C1 segment of cervical spinal cord (tissue), 14 donors: ENCODE measurements at regions not wholly inside any gene's neighbourhood (a gene's known extent, or its start where the extent isn't known, plus 50 kb on each side); places are given as distances from the start of the nearest gene placed in this dataset.
A peak's percentile ranks its signal among the peaks of the same experiment; 100 is the strongest.

ENCODE experiments used
- DNase-seq, 14 donors: peaks; one replicate each; lab custom pipeline; 2025; lab: John Stamatoyannopoulos, UW

DNA sequence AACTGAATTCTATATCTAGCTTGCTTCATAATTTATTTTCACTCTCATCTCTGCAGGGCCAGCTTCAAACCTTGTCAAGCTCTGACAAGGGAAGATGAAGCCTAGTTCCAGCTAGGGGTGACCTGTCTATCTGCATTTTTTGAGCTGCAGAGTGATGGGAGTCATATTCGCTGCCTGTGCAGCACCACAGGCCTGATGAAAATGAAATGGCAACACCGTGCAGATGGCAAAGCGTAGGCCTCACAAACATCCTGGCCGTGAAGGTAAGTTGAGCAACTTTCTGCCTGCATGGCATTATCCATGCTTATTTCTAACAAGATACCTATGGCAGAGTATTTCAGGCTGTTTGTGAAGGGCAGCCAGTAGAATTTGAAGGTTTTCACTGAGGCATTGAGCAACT lies 86.4 kb upstream of the C1QTNF9B start:
- no peak for DNase-seq

DNA sequence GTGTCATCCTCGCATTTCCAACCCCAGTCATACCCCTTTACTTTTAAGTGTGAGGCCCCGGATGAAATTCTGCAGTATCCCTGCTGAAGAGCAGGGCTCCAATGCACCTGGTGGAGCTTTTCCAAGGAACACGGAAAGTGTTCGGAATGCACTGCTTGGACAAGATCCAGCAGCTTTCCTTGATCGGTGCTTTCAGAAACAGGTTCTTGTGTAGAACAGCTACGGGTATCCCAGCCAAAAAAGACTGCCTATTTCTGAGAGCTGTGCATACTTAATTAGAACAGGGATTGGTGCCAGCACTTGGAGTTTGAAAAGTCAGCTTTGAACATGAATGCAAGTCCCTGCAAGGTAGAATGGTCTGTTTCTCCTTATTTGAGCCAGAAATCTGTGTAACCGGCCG lies 87.2 kb upstream of the C1QTNF9B start:
- no peak for DNase-seq

DNA sequence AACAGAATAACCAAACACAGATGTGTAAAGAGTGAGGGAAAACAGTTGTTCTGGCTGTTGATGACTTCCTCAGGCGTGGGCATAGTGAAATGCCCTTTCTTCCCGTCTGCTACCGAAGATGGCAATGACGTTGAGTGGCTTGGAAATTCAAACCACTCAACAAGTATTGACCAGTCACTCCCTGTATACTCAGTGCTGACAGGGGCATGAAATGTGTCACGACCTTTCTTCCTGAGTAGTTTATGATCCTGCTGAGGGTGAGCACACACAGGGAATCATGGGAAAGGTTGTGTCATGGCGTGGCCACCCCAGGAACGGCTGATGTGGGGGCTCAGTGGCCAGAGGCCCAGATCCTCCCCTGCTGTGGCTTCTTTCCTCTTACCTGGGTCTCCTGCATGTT lies 87.8 kb upstream of the C1QTNF9B start:
- no peak for DNase-seq

DNA sequence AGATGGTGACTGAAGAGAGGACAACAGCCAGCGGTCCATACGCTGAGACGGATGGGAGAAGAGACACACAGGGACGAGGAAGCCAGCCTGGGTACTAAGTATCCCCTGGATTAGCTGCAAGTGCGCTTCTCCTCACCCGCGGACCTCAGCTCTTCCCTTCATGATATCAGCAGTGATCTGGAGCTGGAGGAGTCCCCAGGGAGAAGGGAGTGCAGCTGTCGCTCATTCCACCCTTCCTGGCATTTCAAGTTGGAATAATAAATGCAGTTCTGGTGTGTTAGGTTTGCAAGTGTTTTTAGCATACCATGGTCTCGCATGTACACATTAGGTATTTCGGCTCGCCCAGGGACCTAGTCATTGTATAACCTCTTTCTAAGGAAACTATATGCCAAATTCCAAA lies 88.5 kb upstream of the C1QTNF9B start:
- no peak for DNase-seq

DNA sequence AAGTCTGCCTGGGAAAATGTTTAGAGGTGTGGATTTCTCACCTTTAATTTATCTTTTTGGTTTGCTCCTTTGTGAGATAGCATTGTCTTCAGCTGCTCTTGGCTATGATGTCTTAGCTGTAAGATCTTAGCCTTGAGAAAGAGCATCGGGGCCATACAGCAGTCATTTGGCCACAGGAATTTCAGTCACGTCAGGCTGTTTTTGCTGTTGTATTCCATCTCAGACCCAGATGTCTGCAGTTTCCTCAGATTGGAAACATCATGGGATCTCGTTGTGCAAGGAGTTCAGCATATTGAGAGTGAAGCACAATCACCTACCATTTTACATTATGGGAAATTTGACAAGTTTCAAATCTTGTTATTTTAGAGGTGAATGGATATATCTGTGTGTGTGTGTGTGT lies 89.3 kb upstream of the C1QTNF9B start:
- no peak for DNase-seq

DNA sequence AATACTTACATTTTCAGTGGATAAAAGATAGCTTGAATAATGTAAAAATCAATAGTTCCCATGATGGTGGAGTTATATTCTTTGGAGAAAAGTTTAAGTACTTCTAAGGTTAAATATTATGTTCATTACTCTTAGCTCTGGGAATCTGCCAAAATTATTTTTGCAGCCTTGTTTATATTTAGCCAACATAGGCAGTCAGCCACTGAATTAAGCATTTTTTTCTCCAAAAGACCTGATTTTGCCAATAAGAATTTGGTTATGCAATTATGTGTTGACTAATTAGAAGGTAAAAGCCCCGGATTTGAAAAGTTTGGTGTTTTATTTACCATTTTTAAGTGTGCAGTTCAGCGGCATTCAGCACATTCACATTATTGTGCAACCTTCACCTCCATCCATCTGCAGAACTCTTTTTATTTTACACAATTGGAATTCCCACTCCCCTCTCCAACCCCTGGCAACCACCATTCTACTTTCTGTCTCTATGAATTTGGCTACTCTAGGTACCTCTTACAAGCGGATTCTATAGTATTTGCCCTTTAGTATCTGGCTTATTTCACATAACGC lies 90.1 kb upstream of the C1QTNF9B start:
- no peak for DNase-seq

DNA sequence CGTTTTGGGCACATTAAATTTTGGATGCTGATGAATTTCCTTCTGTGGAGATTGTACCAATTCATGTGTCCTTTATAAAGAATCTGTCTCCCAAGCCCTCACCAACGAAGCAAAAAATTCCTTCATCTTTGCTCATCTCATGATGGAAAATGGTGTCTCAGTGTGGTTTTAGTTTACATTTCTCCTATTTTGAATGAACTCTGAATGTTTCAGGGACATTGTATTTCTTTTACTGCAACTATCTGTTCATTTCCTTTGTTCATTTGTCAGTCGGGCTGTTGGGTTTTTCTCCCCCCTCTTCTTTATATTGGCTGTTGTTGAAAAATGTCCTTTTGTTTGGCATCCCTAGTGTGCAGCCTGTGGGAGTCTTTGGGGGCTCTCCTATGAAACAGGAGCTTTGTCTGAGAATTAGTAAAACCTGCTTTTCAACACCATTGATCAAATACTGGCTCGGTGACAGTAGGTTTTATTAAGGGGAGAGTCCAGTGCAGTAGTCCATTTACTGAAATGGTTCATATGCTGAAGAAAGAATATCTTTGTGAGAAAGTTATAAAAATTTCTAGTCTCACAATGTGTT lies 91.3 kb upstream of the C1QTNF9B start:
- no peak for DNase-seq

DNA sequence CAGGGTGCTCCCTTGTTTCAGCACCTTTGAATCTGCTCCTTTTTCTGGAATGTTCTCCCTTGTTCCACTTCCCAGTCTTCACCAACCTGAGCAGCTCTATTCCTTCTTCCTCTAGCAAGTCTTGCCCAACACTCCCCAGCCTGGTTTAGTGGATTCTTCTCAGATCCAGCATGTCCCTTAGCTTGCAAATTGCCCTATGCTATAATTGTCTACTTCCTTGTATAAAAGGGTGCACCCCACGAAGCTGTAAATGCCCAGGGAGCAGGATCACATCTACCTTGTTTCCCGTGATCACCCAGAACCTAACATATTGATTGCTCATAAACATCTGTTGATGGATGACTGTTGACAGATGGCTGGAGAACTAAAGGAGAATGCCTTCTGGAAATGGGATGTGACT lies 93.2 kb upstream of the C1QTNF9B start:
- DNase-seq = no peak

DNA sequence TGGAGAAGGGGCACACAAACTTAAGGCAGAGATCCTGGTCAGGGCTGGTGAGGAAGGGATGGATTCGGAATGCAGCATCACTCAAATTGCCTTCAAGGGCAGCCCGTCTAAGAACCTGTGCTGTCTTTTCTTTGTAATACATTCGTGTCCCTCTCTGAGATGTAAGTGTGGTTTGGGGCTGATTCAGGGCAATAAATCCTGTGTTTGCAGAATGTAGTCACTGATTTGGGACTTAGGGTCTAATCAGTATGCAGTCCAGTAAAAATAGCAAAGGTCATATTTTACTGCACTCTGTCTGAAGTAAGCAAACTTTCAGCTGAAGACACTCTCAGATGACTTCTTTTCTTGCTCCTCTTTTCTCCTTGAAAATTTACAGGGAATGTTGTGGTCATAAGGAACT lies 93.8 kb upstream of the C1QTNF9B start:
- DNase-seq = no peak

DNA sequence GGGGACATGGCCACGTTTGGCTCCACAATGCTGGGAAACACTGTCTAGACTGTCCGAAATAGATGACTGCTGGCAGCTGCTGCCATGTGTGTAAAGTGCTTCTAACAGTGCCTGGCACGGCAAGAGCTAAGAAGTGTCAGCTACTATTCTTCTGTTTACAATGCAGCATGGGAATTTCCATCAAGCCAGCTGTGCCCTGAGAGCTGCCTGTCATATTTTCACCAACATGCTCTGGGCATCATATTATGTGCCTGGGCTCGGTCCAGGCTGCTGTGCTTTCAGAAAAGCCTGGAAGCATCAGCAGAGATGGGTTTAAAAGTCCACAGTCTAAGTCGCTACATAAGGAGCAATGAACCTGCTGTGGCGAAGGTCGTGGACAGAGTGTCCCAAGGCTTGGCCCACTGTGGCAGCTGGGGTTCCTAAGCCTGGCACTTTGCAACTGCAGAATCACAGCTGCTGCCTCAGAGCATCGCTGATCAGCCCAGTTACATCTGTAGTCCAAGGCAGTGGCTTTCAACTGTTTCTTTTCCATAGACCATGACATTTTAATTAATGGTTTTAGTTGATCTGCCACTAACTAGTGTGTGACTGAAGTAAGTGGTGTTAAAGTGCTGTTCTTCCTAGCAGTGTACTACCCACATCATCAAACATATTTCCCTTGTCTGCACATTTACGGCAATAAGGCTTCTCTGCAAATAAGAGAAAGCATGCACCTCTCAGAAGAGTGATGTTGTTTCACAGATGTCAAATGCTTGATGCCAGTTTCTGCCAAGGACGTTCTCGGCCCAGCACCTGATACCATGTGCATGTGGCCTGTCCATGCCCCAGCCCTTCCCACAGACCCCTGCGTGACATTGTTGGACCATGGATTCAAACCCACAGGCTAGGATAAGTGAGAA lies 95.7 kb upstream of the C1QTNF9B start:
- peak in 10 of 14 donors; percentile 65 to 89 (median 82) for DNase-seq

DNA sequence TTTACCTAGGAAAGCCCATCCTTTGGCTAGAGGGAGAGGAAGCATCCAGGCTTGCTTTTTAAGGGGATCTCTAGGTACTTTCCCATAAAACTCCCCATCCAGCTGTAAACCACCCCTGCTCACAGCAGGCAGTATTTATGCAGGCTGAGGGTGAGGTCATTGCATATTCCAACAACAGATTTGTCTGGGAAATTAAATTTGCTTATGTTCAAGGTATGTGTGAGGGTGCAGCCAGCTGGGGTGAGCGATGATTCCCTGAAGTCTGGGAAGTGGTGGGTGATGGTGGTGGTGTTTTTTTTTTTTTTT lies 96.3 kb upstream of the C1QTNF9B start:
- no peak for DNase-seq

DNA sequence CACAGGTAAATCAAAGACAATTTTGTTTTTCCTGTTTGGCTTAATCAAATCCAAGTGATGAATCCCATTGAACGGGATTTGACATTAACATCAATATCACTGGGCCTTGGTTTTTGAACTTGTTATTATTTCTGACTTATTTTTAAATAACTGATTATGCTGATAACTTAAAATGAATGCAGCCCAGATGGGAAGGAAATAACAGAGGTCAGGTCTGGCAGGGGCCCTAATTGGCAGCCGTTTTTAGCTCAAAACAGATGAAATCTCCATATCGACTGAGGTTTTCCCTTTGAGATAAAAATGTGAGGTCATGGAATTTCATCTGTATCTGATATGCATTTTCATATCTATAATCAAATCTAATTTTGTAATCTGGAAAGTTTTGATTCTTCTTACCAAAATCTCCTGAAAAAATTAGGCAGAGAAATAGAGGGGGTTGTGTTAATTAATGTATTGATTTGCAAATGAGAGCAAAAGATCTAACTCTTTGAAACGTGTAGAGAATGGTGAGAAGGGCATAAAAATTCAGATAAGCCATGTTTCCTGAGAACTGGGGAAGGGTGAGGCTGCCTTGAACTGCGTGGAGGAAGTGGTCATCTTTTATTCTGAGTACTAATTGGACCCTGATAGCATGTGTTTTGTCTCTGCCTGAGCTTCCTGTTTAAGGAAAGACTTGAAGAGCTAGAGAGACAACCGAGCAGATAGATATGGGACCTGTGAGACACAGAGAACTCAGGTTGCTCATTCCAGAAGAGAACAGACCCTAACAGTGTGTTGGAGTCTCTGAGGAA lies 98.2 kb upstream of the C1QTNF9B start:
- DNase-seq = no peak

DNA sequence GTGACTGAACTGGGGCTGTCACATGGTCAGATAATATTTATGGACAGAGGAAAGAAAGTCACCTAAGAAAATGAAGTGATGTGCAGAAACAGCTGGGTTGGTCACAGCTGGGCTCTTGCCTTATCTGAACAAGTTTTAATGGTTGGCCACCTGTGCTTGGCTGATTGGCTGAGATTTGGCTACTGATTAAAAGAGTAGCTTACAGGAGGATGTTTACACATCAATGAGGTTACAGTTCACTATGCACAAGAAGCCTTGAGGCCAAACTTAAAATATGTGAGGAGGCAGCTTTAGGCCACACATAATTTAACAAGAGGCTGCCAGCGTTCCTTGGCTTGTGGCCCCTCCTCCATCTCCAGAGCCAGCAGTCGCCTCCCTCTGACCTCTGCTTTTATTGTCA lies 99.2 kb upstream of the C1QTNF9B start:
- no peak for DNase-seq

DNA sequence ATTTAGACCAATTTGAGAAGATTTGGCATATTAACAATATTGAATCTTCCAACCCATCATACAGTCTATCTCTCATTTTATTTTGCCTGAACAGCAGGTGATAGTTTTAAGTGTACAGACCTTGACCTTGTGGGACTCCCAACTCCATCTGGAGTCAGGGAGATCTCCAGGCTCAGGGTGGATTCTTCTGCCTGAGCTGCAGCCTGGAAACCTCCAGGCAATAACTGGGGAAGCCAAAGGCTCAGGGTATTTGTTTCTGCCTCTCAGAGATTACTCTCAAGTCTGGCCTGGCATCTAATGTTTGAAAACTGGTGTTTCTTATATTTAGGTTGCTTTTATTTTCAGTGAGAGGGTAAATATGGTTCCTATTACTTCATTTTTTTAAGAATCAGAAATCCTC lies 102.1 kb upstream of the C1QTNF9B start:
- no peak for DNase-seq

DNA sequence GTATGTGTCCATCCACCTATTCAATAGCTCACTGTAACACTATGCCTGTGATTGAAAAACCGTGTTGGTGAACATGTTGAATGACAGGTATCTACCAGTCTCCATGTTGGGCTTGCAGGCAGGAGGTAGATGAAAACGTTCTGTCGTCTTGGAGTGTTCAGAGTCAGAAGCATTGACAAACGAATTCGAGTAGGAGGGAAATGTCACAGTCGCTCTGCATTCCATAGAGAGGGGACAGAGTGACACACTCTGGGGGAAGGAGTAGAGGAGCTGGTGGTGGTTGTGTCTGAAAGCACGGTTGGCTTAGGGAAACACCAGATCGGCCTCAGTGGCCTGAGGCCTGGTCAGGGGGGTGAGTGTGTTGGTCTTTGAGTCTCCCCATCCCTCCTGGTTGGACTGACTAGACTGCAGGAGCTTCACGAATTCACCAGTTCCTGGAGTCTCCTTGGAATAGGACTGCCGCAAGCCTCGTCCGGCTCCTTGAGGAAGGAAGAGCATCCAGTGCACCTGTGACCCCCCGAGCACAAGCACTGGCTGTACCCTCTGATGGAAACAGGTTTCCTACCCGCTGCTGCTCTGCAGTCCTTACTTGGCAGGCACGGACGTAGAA lies 105.0 kb upstream of the C1QTNF9B start:
- DNase-seq = no peak

DNA sequence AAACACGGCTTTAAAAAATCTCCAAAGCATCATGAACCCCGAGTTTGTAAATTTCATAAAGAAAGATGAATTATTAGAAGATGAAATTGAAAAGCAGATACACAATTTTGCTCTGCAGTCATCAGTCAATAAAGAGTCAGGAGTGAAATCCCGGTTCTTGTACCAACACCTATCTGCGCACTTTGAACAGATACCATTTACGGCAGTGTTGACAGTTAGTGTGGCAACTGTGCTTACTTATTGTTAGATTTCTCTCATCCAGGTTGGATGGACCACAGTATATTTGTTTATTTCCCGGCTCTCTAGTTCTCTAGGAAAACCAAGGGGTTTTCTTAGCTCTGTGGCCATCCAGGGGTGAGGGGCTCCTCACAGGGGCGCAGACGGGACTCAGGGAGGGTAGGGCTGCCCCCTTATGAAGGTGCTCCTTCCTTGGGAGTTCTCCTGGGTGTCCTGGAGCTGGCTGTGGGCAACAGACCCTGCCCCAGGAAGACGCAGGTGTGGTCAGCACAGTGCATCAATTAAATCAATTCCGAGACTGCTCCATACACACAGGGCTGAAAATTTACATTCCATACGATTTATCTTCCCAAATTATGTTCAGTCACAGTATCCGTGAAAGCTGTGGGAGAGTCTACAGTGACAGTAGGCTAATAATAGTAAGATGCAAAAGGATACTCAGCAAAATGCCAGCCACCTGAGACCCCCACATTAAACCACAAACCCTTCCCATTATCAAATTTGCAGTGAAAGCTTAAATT lies 107.0 kb upstream of the C1QTNF9B start:
- DNase-seq = no peak

DNA sequence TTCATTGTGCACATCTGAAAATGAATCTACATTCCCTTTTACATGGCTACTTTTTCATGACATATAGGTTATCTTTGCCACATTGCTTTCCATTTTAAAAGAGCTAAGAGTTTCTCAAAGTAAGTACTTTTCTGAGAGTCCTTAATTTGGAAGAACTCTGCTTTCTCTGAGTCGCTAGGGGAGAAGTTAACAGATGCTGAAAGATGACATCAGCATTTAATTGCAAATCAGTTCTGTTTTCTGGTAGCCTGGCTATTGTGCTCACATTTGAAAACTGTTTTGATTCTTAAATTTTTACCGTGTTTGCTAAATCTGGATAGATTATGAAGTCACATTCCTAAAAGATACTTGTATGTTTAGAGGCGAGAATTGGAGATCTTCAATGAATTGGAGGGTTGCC lies 107.7 kb upstream of the C1QTNF9B start:
- no peak for DNase-seq

DNA sequence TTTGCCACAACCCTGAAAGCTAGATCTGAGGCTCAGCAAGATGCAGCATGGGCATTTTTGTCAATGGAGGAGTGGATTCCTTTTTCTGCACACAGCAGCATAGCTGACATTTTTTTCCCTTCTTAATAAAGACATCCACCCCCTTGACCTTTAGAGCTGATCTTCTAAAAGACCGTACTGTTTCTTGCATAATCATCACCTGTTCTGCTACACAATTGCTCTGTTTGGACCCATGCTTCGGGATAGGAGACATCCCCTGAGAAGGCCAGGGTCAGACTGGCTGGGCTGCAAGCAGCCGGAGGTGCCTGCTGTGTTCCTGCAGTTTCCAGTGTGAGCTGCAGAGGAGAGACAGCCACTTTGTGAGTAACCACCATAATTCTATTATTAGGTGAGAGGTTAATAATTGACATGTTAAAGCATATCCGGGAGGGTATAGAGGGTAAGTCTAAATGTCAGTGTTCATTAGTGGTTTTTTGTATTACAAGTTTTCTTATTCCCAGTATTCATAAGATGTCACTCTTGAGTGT lies 108.5 kb upstream of the C1QTNF9B start:
- DNase-seq = no peak

DNA sequence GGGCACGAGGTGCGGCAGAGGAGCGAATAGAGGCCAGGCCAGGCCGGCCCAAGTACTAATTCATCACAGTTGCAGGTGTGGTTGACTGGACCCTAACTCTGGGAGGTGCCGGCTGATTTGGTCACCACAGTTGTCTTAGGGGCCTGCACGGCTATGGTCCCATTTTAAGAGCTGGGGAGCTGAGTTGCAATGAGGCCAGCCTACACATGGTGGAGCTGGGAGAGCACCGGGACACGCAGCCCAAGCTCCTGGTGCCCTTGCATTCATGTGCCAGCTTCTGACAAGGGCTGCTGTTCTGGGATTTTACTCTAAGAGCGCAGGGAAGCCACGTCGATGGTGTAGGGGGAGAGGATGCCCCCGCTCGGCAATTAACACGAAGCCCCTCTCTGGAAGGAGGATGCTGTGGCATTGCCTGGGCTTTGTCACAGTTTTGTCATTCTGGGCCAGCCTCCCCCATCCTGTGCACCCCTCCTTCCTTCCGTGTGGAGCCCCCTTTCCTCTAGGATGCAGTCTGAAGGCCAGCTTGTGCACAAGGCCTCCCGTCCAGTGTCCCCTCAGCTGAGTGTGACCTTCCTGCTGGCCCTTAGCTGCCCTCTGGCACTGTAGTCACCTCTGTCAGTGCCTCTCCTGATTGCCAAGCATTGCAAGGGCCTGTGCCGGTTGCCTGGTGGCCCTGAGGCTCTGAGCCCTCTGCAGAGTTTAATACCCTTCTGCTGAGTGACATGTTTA lies 109.4 kb upstream of the C1QTNF9B start:
- DNase-seq = peak in 1 of 14 donors; percentile 29

DNA sequence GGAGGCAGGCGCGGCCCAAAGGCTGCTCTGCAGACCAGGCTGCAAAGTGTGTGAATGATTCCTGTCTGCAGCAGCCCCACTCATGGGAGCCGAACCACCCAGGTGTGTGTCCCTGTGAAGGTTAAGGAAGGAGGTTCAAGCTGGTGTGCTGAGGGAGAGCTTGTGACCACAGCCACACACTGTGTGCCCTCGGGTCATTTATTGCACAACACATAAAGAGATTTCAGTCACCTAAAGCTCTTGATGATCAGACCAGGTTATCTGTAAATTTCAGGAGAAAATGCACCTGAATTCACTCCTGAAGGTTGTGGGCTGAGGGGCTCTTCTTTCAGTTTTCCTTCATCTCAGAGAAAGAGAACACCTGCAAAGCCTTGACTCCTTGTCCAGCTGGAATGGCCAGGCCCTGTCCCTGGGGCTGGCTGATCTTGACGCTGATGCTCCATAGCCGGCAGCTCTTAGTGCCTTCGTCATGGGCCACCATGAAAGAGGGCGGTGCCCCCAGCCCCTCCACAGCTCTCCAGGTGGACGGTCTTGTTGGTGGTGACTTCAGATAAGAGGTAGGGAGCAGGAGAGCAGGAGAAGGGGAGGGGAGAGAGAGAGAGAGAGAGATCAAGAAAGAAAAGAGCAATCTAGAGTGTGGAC lies 110.8 kb upstream of the C1QTNF9B start:
- no peak for DNase-seq
